ENCODE measurements at regions not wholly inside any gene's neighbourhood (a gene's known extent, or its start where the extent isn't known, plus 50 kb on each side); places are given as distances from the start of the nearest gene placed in this dataset.

DNA sequence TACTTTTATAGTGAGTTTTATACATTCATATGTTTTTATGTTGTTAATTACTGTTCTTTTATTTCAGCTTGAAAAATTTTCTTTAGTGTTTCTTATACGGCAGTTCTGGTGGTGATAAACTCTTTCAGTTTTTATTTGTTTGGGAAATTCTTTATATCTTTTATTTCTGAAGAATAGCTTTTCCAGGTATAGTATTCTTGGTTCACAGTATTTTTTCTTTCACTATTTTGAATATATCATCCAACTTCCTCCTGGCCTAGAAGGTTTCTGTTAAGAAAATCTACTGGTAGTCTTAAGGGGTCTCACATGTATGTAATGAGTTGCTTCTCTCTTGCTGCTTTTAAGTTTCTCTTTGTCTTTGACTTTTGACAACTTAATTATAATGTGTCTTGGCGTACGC is 79.4 kb downstream of the NXNL2 start:
- H3K79me1 ChIP-seq (ENCODE audit: insufficient read depth, low read depth, low read length, poor library complexity, severe bottlenecking) = no peaks in the 10 kb centered on the region
- no peak overlapping the region for H3K27ac ChIP-seq (ENCODE audit: insufficient read length, low read depth, low read length)
- H2BK20ac ChIP-seq (ENCODE audit: low read depth, low read length, poor library complexity, severe bottlenecking) = no peak overlapping the region
- no peak overlapping the region for H2BK12ac ChIP-seq (ENCODE audit: insufficient read length, low read depth, low read length)
- no peak overlapping the region for H4K91ac ChIP-seq (ENCODE audit: insufficient read length, low read depth, low read length)
- H3K23me2 ChIP-seq (ENCODE audit: insufficient read length, low read depth, low read length, poor library complexity, severe bottlenecking) = no peaks in the 10 kb centered on the region
- no peak overlapping the region for H3K18ac ChIP-seq (ENCODE audit: insufficient read length, low read depth, low read length)
- H3K9ac ChIP-seq (ENCODE audit: extremely low read depth, insufficient read length, low read length) = no peak overlapping the region
- H3K4me1 ChIP-seq (ENCODE audit: insufficient read depth, low read length) = no peaks in the 10 kb centered on the region
- no peak overlapping the region for H3T11ph ChIP-seq (ENCODE audit: low read length)
- H3K4me2 ChIP-seq (ENCODE audit: insufficient read depth, insufficient read length, low read length) = no peak overlapping the region
- H3K4me1 Mint-ChIP-seq = no peaks in the 10 kb centered on the region
- no peak for DNase-seq
- H4K20me1 ChIP-seq (ENCODE audit: control insufficient read depth, insufficient read depth, insufficient read length) = no peaks in the 10 kb centered on the region
- H3K9me3 ChIP-seq (ENCODE audit: control insufficient read depth, low read depth, low read length) = no peaks in the 10 kb centered on the region
- H4K8ac ChIP-seq (replicated peaks; ENCODE audit: insufficient read length, low read depth, low read length) = no peak overlapping the region
- no peak overlapping the region for H3K23ac ChIP-seq (ENCODE audit: insufficient read length, low read depth, low read length)
- TF ChIP-seq, protein P1, sequence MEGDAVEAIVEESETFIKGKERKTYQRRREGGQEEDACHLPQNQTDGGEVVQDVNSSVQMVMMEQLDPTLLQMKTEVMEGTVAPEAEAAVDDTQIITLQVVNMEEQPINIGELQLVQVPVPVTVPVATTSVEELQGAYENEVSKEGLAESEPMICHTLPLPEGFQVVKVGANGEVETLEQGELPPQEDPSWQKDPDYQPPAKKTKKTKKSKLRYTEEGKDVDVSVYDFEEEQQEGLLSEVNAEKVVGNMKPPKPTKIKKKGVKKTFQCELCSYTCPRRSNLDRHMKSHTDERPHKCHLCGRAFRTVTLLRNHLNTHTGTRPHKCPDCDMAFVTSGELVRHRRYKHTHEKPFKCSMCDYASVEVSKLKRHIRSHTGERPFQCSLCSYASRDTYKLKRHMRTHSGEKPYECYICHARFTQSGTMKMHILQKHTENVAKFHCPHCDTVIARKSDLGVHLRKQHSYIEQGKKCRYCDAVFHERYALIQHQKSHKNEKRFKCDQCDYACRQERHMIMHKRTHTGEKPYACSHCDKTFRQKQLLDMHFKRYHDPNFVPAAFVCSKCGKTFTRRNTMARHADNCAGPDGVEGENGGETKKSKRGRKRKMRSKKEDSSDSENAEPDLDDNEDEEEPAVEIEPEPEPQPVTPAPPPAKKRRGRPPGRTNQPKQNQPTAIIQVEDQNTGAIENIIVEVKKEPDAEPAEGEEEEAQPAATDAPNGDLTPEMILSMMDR (conservative IDR thresholded peaks at IDR 0.05) = no peak
- no peak overlapping the region for H2AFZ ChIP-seq (ENCODE audit: low read length)
- peaks cover 0 to 9% (median 6%) of the 10 kb centered on the region in 3 experiments; a peak in 5 of 7 replicates for H3K36me3 Mint-ChIP-seq (ENCODE audit: insufficient read depth in 1 of 3, low read depth in 3 of 3)
- H3K27ac Mint-ChIP-seq = no peak overlapping the region
- no peak overlapping the region for H3K14ac ChIP-seq (ENCODE audit: insufficient read depth, low read length)
- H2BK5ac ChIP-seq (ENCODE audit: insufficient read length, low read length) = no peak overlapping the region
- H3K4me3 Mint-ChIP-seq = no peak overlapping the region
- no peak overlapping the region for H4K5ac ChIP-seq (ENCODE audit: insufficient read length, low read depth, low read length)
- H2BK120ac ChIP-seq (ENCODE audit: low read depth, low read length, poor library complexity, severe bottlenecking) = no peak overlapping the region
- H2AK5ac ChIP-seq (ENCODE audit: insufficient read length, low read length) = no peak overlapping the region
- H3K27me3 ChIP-seq (ENCODE audit: insufficient read depth, low read length) = no peaks in the 10 kb centered on the region
- H3K4ac ChIP-seq (ENCODE audit: low read depth, low read length) = no peak overlapping the region
- no peak overlapping the region for H3K56ac ChIP-seq (ENCODE audit: insufficient read length, low read depth, low read length)
- H2BK15ac ChIP-seq (ENCODE audit: low read depth, low read length) = no peak overlapping the region
- H3K79me2 ChIP-seq (ENCODE audit: insufficient read depth, low read length) = no peaks in the 10 kb centered on the region
- peaks cover 2% of the 10 kb centered on the region for H3K27me3 Mint-ChIP-seq (ENCODE audit: low read depth)
- peaks cover 31% of the 10 kb centered on the region in 2 experiments for H3K9me3 Mint-ChIP-seq
- no CpG with 5 or more reads among the region's 3 CpGs for WGBS (ENCODE audit: extremely low coverage, insufficient read length, low lambda C conversion rate)

All from H9 (cell line).